ENCODE measurements at regions not wholly inside any gene's neighbourhood (a gene's known extent, or its start where the extent isn't known, plus 50 kb on each side); places are given as distances from the start of the nearest gene placed in this dataset.

GRCh38 chr13:63706751-63707150 is 2291.1 kb upstream of the PCDH20 start:
- no peak for DNase-seq

- no peak for DNase-seq
Measured at GRCh38 chr13:63704521-63704920, 2288.9 kb upstream of the PCDH20 start.

GRCh38 chr13:63700350-63700749 is 2284.7 kb upstream of the PCDH20 start:
- DNase-seq: no peak

- DNase-seq: no peak
Measured at GRCh38 chr13:63699948-63700347, 2284.3 kb upstream of the PCDH20 start.

- no peak for DNase-seq
Measured at GRCh38 chr13:63696055-63696454, 2280.4 kb upstream of the PCDH20 start.

GRCh38 chr13:63693696-63694095 is 2278.0 kb upstream of the PCDH20 start:
- DNase-seq: no peak

- DNase-seq: no peak
Measured at GRCh38 chr13:63691474-63691873, 2275.8 kb upstream of the PCDH20 start.

GRCh38 chr13:63690672-63691071 is 2275.0 kb upstream of the PCDH20 start:
- DNase-seq: no peak

GRCh38 chr13:63684822-63685221 is 2269.2 kb upstream of the PCDH20 start:
- DNase-seq: no peak

- no peak for DNase-seq
Measured at GRCh38 chr13:63680704-63681103, 2265.1 kb upstream of the PCDH20 start.

- DNase-seq: no peak
Measured at GRCh38 chr13:63671296-63671695, 2255.6 kb upstream of the PCDH20 start.

- DNase-seq: no peak
Measured at GRCh38 chr13:63651394-63651793, 2235.7 kb upstream of the PCDH20 start.

- DNase-seq: no peak
Measured at GRCh38 chr13:63643543-63643942, 2227.9 kb upstream of the PCDH20 start.

- DNase-seq: no peak
Measured at GRCh38 chr13:63636316-63636993, 2220.8 kb upstream of the PCDH20 start.

GRCh38 chr13:63632321-63632720 is 2216.7 kb upstream of the PCDH20 start:
- DNase-seq: no peak

GRCh38 chr13:63631006-63631405 is 2215.4 kb upstream of the PCDH20 start:
- no peak for DNase-seq

GRCh38 chr13:63629591-63629990 is 2213.9 kb upstream of the PCDH20 start:
- DNase-seq: no peak

GRCh38 chr13:63628310-63628709 is 2212.7 kb upstream of the PCDH20 start:
- DNase-seq: no peak

GRCh38 chr13:63625869-63626268 is 2210.2 kb upstream of the PCDH20 start:
- no peak for DNase-seq

GRCh38 chr13:63614874-63615612 is 2199.4 kb upstream of the PCDH20 start:
- no peak for DNase-seq

GRCh38 chr13:63607153-63607552 is 2191.5 kb upstream of the PCDH20 start:
- DNase-seq: no peak

GRCh38 chr13:63605962-63606361 is 2190.3 kb upstream of the PCDH20 start:
- DNase-seq: no peak

- no peak for DNase-seq
Measured at GRCh38 chr13:63605403-63605802, 2189.8 kb upstream of the PCDH20 start.

GRCh38 chr13:63595811-63596210 is 2180.2 kb upstream of the PCDH20 start:
- DNase-seq: no peak

- no peak for DNase-seq
Measured at GRCh38 chr13:63586467-63586866, 2170.8 kb upstream of the PCDH20 start.

Measured in T-helper 1 cell (primary cell).